T-helper 1 cell treated with Interleukin-12 subunit alpha and Interleukin-12 subunit beta and Interleukin-4 antibody, amounts not matched to agents 30 ng/mL and 1 ng/mL, for 36 hours (primary cell): ENCODE measurements at regions not wholly inside any gene's neighbourhood (a gene's known extent, or its start where the extent isn't known, plus 50 kb on each side); places are given as distances from the start of the nearest gene placed in this dataset.

Experiments
- intact Hi-C: fragments of 100-400 bp; cut with micrococcal nuclease; formaldehyde crosslinking; loops from one replicate; pipeline ENCODE4 v1.15.1; 2024

- intact Hi-C loops = loop anchor here (5.0 kb wide), 1 partner anchor 173 kb away; no protein-coding TSS in a partner anchor
Measured at GRCh38 chr17:413706-414380, 61.2 kb upstream of the RPH3AL start.

GRCh38 chr17:413016-413350 is 60.4 kb upstream of the RPH3AL start:
- intact Hi-C loops = loop anchor here (5.0 kb wide), 1 partner anchor 174 kb away; no protein-coding TSS in a partner anchor

- intact Hi-C loops = loop anchor here (1.0 to 5.0 kb wide), 4 partner anchors 149 to 288 kb away; no protein-coding TSS in a partner anchor
Measured at GRCh38 chr17:412211-413015, 59.8 kb upstream of the RPH3AL start.

- intact Hi-C loops = loop anchor here (1.0 to 5.0 kb wide), 6 partner anchors 150 to 570 kb away; partner anchors contain the start of genes GLOD4 and MRM3
Measured at GRCh38 chr17:411421-412120, 59.0 kb upstream of the RPH3AL start.

- intact Hi-C loops = loop anchor here (1.0 to 5.0 kb wide), 5 partner anchors 177 to 586 kb away; partner anchors contain the start of genes GEMIN4, GLOD4 and MRM3
Measured at GRCh38 chr17:410543-411401, 58.2 kb upstream of the RPH3AL start.

- intact Hi-C loops = loop anchor here (1.0 to 5.0 kb wide), 4 partner anchors 177 to 586 kb away; partner anchors contain the start of genes GEMIN4, GLOD4 and MRM3
Measured at GRCh38 chr17:409848-410542, 57.4 kb upstream of the RPH3AL start.

GRCh38 chr17:409308-409847 is 56.8 kb upstream of the RPH3AL start:
- intact Hi-C loops = no loop called here

- intact Hi-C loops = no loop called here
Measured at GRCh38 chr17:404703-405102, 52.1 kb upstream of the RPH3AL start.
